ENCODE measurements at regions not wholly inside any gene's neighbourhood (a gene's known extent, or its start where the extent isn't known, plus 50 kb on each side); places are given as distances from the start of the nearest gene placed in this dataset.
"Not testable (repeated sequence)": the region's sequence is repeated elsewhere in the genome, so short reads cannot be mapped to it uniquely, and the experiment has no call there.

- not testable (repeated sequence) for TF ChIP-seq CTCF, POLR2A (IDR thresholded peaks at IDR 0.05)
Observed at GRCh38 chr10:105550453-105550852, 909.4 kb downstream of the SORCS3 start.

All from right lobe of liver (tissue), 4 donors.